22Rv1 (cell line): ENCODE measurements at regions not wholly inside any gene's neighbourhood (a gene's known extent, or its start where the extent isn't known, plus 50 kb on each side); places are given as distances from the start of the nearest gene placed in this dataset.
"Not testable (repeated sequence)": the region's sequence is repeated elsewhere in the genome, so short reads cannot be mapped to it uniquely, and the experiment has no call there.

ENCODE experiments used
- H3K27ac ChIP-seq: fragments of 450-650 bp; 2 replicates; pipeline ENCODE4 v1.5.1; 2017
- ZFX ChIP-seq: fragments of 450-650 bp; IDR thresholded peaks from 2 replicates; pipeline ENCODE4 v1.6.1; 2017; ENCODE audit warnings: antibody characterized with exemption, borderline replicate concordance
- TF ChIP-seq, protein P1 (sequence below): fragments of 450-650 bp; IDR thresholded peaks from 2 replicates; pipeline ENCODE4 v1.5.1; 2017; ENCODE audit warnings: mild to moderate bottlenecking

DNA sequence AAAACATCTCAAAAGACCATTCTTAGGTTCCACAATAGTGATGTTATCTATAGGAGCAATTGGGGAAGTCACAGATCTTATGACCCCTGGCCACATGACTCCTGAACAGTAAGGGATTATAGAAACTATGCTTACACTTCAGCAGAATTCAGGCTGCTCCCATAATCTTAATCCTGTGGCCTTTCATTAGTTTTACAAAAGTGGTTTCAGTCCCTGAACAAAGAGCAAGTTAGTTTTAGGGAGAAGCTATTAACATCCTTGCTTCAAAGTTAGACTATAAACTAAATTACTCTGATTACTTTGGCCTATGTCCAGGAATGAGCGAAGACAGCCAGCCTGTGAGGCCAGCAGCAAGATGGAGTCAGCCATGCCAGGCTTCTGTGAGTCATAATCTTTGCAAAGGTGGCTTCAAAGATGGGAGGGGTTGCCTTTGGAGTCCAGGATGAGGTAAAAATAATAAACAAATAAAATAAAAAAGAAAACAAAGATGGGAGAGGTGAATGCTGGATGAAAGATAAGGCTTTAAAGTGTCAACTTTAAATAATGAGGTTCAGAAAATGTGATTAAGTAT lies 168.7 kb upstream of the NDUFV2 start:
- no peak for TF ChIP-seq ZFX
- TF ChIP-seq, protein P1, sequence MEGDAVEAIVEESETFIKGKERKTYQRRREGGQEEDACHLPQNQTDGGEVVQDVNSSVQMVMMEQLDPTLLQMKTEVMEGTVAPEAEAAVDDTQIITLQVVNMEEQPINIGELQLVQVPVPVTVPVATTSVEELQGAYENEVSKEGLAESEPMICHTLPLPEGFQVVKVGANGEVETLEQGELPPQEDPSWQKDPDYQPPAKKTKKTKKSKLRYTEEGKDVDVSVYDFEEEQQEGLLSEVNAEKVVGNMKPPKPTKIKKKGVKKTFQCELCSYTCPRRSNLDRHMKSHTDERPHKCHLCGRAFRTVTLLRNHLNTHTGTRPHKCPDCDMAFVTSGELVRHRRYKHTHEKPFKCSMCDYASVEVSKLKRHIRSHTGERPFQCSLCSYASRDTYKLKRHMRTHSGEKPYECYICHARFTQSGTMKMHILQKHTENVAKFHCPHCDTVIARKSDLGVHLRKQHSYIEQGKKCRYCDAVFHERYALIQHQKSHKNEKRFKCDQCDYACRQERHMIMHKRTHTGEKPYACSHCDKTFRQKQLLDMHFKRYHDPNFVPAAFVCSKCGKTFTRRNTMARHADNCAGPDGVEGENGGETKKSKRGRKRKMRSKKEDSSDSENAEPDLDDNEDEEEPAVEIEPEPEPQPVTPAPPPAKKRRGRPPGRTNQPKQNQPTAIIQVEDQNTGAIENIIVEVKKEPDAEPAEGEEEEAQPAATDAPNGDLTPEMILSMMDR = no peak
- no peak overlapping the region for H3K27ac ChIP-seq

DNA sequence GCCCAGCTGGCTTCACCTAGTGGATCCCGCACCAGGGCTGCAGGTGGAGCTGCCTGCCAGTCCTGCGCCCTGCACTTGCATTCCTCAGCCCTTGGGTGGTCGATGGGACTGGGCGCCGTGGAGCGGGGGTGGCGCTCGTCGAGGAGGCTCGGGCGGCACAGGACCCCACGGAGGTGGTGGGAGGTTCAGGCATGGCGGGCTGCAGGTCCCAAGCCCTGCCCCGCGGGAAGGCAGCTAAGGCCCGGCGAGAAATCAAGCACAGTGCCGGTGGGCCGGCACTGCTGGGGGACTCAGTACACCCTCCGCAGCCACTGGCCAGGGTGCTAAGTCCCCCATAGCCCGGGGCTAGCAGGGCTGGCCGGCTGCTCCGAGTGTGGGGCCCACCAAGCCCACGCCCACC lies 167.2 kb upstream of the NDUFV2 start:
- not testable (repeated sequence) for H3K27ac ChIP-seq

DNA sequence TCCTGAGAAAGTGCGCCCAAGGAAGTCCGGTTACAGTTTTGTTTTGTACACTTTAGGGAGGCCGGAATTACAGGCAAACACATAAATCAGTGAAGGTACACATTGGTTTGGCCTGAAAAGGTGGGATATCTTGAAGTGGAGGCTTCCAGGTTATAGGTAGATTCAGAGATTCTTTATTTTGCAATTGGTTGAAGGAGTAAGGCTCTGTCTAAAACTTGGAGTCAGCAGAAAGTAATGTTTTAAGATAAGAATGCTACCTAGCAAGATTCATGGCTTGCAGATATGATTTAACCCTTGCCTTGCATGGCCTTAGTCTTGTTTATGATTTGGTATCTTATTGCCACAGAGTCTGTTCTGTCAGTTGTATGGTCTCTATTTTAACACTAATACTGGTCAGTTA lies 165.9 kb upstream of the NDUFV2 start:
- TF ChIP-seq, protein P1 = no peak
- TF ChIP-seq ZFX = no peak
- H3K27ac ChIP-seq = no peak overlapping the region

DNA sequence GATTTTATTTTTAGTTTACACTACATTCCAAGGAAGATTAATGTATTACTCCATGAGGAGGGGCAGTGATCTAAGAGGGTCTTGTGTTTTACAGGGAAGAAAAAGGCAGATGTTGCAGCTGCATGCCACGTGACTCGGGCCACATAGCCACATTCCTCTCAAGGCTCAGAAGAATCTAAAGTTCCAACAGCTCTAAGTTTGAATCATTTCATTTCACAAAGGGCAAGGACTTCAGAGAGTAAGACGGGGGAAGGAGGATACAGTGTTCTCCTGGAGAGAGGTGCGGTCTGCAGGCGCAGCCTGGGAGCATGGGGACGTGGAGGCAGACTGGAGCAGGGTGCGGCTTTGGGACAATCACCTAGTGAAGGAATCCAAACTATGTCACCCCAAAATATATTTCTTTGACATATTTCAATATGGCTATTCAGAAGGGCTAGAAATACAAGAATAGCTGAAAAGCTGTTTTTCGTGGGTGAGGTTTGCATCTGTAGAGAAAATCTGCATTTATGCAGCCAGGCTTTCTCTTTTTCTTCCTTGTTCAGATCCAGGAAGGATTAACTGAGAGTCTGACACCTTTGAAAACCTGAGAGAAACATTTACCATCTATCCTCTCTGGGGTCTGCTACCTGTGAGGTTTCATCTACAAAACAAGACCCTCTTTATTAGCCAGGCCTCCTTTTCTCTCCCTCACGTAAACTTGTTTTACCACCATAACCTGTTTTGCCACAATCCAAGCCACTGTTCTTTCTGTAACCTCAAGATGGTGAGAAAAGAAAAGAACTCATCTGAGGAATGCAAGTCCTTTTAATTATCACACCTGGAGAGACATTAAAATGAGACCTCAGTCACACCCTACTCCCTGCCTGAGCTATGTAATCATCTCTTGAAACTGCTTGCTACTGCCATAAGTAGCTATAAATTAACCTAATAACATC lies 165.1 kb upstream of the NDUFV2 start:
- H3K27ac ChIP-seq = no peak overlapping the region

DNA sequence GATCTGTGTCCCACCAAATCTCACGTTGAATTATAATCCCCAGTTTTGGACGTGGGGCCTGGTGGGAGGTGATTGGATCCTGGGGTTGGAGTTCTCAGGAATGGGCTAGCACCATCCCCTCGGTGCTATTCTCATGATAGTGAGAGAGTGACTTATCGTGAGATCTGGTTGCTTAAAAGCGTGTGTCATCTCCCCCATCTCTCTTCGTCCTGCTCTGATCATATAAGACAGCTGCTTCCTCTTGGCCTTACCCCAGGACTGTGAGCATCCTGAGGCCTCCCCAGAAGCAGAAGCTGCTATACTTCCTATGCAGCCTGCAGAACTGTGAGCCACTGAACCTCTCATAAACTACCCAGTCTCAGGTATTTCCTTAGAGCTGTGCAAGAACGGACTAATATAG lies 163.7 kb upstream of the NDUFV2 start:
- TF ChIP-seq, protein P1 = no peak
- TF ChIP-seq ZFX = no peak
- no peak overlapping the region for H3K27ac ChIP-seq

More for the DNA sequence above, 165.1 kb upstream of the NDUFV2 start:
- TF ChIP-seq, protein P1 = no peak
- no peak for TF ChIP-seq ZFX

DNA sequence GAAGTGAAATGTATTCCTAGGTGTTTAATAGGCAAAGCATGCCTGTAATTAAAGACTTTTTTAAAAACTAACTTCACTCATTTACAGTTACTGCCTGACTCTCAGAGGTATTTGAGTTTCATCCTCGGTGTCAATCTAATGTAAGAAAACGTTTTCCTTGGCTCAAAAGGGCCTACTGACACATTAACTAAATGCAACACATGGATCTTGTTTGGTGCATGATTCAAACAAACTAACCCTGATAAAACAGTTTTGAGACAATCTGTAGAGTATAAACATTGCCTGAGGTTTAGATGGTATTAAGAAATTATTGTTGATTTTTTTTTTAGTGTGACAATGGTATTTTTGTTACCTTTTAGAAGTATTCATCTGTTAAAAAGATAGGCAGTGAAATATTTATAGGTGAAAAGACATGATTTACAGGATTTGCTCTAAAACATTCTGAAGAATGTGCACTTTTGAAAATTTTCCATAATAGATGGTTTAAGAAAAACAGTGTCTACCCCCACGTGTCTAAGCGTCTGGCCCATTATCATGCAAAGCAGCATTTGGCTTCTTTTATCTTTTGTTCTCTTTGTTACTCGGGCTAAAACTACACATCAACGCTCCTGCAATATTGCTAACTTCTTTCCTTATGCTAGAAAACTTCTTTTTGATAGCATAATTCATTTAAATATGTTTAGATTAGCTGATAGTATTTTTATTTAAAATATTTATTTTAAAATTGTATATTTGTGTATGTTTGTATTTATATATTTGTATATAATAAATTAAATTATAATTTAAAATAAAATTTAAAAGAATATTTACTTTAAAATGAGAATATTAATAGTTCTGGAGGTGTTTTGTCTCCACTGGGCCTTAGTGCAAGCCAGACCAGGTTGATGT lies 160.2 kb upstream of the NDUFV2 start:
- no peak overlapping the region for H3K27ac ChIP-seq
- TF ChIP-seq ZFX = no peak
- TF ChIP-seq, protein P1 = no peak

DNA sequence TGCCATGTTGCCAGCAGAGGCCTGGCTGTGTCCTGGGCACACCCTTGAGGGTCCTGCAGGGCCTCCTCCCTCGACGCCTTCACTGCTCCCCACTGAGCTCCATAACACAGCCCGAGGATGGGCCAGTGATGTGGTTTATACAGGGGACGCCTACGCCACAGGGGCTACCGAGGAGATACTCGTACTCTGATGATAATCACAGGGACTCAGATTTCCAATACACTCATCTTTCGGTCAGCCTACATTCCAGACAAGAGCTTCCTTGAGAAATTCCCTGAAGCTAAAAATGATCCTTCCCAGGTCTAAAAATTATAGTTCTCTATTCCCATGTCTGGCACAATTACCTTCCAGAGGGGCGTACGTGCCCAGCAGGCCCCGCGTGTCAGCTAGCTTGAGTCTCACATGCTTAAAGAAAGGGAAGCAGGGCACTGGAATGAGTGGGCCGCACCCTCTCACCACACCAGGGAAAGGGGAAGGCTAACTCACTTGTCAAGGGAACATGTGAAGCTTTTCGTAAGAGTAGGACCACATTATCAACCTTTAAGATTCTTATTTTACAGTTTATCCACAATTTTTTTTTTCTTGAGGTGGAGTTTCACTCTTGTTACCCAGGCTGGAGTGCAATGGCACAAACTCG lies 159.5 kb upstream of the NDUFV2 start:
- no peak for TF ChIP-seq ZFX
- TF ChIP-seq, protein P1 = no peak
- H3K27ac ChIP-seq = no peak overlapping the region
